ENCODE measurements at regions not wholly inside any gene's neighbourhood (a gene's known extent, or its start where the extent isn't known, plus 50 kb on each side); places are given as distances from the start of the nearest gene placed in this dataset.

- no peak overlapping the region for H3K4me3 ChIP-seq (ENCODE audit: low read depth, low read length)
- TF ChIP-seq CTCF (IDR thresholded peaks at IDR 0.05; ENCODE audit: low read depth, low read length): no peak
Observed at GRCh38 chr4:124484940-124485339, 227.6 kb downstream of the ANKRD50 start.

- TF ChIP-seq CTCF (IDR thresholded peaks at IDR 0.05; ENCODE audit: low read depth, low read length): no peak
- no peak overlapping the region for H3K4me3 ChIP-seq (ENCODE audit: low read depth, low read length)
Observed at GRCh38 chr4:124486423-124486822, 226.1 kb downstream of the ANKRD50 start.

DNA sequence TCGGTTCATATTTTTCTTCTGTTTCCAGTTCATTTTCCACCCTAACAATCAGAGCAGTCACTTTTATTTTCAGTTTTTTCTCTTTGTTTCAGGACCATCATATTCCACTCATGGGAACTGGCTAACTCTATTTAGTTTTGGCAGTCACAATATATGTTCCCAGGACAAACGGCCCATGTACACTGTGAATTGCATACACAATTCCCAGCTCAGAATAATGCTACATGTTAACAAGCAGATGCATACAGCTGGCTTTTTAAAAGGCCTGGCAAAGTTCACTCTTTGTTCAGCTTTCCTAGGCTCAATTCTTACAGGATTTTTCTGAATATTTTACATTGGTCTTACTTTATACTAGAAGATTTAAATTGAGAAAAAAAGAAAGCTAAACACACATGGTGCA is 224.9 kb downstream of the ANKRD50 start:
- no peak for TF ChIP-seq CTCF (IDR thresholded peaks at IDR 0.05; ENCODE audit: low read depth, low read length)
- no peak overlapping the region for H3K4me3 ChIP-seq (ENCODE audit: low read depth, low read length)

- no peak for TF ChIP-seq CTCF (IDR thresholded peaks at IDR 0.05; ENCODE audit: low read depth, low read length)
- H3K4me3 ChIP-seq (ENCODE audit: low read depth, low read length): no peak overlapping the region
Observed at GRCh38 chr4:124491361-124492145, 221.0 kb downstream of the ANKRD50 start.

DNA sequence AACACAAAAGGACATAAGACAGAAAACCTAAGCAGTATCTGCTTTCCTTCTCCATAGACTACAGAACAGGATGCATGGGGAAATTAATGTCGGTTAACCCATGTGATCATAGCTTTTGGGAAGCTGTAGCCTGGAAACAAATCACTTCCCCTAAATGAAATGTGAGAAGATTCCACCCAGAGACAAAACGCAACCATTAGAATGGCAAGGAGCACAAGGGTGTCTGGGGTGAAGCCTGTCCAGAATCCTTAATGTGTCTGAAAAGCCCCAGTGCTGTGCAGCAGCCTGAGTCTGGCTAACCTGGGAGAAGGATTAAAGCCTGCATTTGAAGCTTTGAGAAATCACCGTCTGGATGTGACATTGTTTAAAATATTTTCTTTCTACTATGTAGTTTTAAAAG is 213.3 kb downstream of the ANKRD50 start:
- no peak for TF ChIP-seq CTCF (IDR thresholded peaks at IDR 0.05; ENCODE audit: low read depth, low read length)
- no peak overlapping the region for H3K4me3 ChIP-seq (ENCODE audit: low read depth, low read length)

DNA sequence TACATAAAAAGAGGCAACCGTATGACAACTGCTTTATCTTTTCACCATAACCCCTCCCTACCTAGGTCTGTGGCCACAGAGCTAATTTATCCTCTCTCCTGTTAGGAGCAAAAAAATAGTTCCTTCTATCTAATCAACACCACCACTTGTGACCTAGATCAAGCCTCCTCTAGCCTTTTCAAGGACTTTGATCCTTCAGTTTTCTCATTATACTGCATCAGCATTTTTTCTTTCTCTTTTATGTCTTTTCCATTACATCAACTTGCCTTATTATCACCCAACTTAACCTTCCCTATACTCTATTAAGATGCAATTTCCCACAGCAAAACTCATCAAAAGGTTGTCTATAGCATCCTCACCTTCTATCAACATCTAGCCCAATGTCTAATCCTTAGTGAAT is 211.0 kb downstream of the ANKRD50 start:
- H3K4me3 ChIP-seq (ENCODE audit: low read depth, low read length): no peak overlapping the region
- TF ChIP-seq CTCF (IDR thresholded peaks at IDR 0.05; ENCODE audit: low read depth, low read length): no peak

DNA sequence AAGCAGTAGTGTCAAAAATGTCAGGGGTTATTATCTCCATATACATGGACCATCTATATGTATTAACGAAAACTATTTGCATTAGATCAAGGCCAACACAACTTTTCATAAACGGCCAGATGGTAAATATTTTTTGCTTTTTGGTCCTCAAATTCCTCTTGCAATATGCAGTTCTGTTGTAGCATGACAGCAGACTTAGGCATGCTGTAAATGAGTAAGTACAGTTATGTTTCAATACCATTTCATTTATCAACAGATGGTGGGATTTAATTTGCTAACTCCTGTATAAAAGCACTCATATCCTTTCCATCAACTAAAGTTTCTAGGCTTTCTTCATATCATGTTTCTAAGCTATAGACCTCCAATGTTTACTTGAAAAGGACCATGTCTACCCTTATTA is 208.1 kb downstream of the ANKRD50 start:
- no peak for TF ChIP-seq CTCF (IDR thresholded peaks at IDR 0.05; ENCODE audit: low read depth, low read length)

More for the DNA sequence above, 208.1 kb downstream of the ANKRD50 start:
- no peak overlapping the region for H3K4me3 ChIP-seq (ENCODE audit: low read depth, low read length)
